HL-60 (cell line): ENCODE measurements at regions not wholly inside any gene's neighbourhood (a gene's known extent, or its start where the extent isn't known, plus 50 kb on each side); places are given as distances from the start of the nearest gene placed in this dataset.

Experiments
- DNase-seq, 2 experiments: peaks; one replicate each; pipeline ENCODE4 v3.0.0-alpha.2; 2010 to 2020; ENCODE audit warnings: low read depth in 1 of 2, low spot score in 1 of 2
- H3K27ac ChIP-seq: fragments of 250-450 bp; sonication (Bioruptor Pico); replicated peaks from 2 replicates; pipeline ENCODE4 v1.5.1; 2020; ENCODE audit warnings: mild to moderate bottlenecking, moderate library complexity
- H3K27me3 ChIP-seq: fragments of 250-450 bp; sonication (Bioruptor Pico); 2 replicates; pipeline ENCODE4 v1.5.1; 2021; ENCODE audit warnings: mild to moderate bottlenecking, moderate library complexity; ENCODE audit not compliant: insufficient read depth, poor library complexity, severe bottlenecking
- H3K4me3 ChIP-seq: replicated peaks from 2 replicates; pipeline ENCODE4 v1.5.1; 2011; ENCODE audit warnings: mild to moderate bottlenecking, control low read depth, low read length; ENCODE audit not compliant: insufficient read depth
- GABPA ChIP-seq: IDR thresholded peaks from 2 replicates; pipeline ENCODE4 v1.6.1; 2012; ENCODE audit warnings: low read depth
- POLR2AphosphoS5 ChIP-seq: IDR thresholded peaks from 2 replicates; pipeline ENCODE4 v1.6.1; 2012; ENCODE audit warnings: low read depth
- REST ChIP-seq: IDR thresholded peaks from 2 replicates; pipeline ENCODE4 v1.6.1; 2012; ENCODE audit warnings: low read depth; ENCODE audit not compliant: insufficient replicate concordance
- SPI1 ChIP-seq: IDR thresholded peaks from 2 replicates; pipeline ENCODE4 v1.6.1; 2012; ENCODE audit warnings: low read depth, mild to moderate bottlenecking, borderline replicate concordance
- TF ChIP-seq, protein P1 (sequence below): IDR thresholded peaks from one replicate; pipeline ENCODE4 v1.5.1; 2011; ENCODE audit warnings: low read length, control low read depth, inconsistent platforms; ENCODE audit not compliant: insufficient read depth

DNA sequence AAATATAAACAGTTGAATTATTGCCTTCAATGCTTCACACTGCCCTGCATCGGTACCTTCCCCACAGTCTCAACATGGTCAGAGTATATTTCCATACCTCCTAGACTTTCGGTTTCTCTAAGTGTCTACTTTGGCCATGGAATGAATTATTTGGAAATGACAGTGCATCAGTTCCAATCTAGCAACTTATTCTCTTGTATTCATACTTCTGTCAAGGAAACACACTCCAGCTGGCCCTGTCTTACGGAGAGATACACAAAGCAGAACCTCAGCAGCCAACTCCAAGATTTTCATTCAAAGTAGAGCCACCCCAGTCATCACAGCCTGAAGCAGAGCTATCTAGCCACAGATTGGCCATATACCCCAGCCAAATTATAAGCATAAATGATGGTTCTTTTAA, 518.4 kb upstream of the UBE2E2 start:
- Histone ChIP-seq H3K4me3 (no peak overlapping the region), H3K27ac (no peak overlapping the region), H3K27me3 (no peaks in the 10 kb centered on the region)
- TF ChIP-seq SPI1, result no peak
- TF ChIP-seq POLR2AphosphoS5, result no peak
- TF ChIP-seq, protein P1, sequence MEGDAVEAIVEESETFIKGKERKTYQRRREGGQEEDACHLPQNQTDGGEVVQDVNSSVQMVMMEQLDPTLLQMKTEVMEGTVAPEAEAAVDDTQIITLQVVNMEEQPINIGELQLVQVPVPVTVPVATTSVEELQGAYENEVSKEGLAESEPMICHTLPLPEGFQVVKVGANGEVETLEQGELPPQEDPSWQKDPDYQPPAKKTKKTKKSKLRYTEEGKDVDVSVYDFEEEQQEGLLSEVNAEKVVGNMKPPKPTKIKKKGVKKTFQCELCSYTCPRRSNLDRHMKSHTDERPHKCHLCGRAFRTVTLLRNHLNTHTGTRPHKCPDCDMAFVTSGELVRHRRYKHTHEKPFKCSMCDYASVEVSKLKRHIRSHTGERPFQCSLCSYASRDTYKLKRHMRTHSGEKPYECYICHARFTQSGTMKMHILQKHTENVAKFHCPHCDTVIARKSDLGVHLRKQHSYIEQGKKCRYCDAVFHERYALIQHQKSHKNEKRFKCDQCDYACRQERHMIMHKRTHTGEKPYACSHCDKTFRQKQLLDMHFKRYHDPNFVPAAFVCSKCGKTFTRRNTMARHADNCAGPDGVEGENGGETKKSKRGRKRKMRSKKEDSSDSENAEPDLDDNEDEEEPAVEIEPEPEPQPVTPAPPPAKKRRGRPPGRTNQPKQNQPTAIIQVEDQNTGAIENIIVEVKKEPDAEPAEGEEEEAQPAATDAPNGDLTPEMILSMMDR, result no peak
- no peak for TF ChIP-seq GABPA
- no peak for TF ChIP-seq REST
- no peak for DNase-seq

GRCh38 chr3:22685597-22685996, 517.5 kb upstream of the UBE2E2 start:
- no peak overlapping the region for H3K4me3 ChIP-seq
- no peaks in the 10 kb centered on the region for H3K27me3 ChIP-seq
- no peak for DNase-seq
- TF ChIP-seq GABPA (no peak), SPI1 (no peak), POLR2AphosphoS5 (no peak), REST (no peak)
- TF ChIP-seq, protein P1, result no peak
- no peak overlapping the region for H3K27ac ChIP-seq

DNA sequence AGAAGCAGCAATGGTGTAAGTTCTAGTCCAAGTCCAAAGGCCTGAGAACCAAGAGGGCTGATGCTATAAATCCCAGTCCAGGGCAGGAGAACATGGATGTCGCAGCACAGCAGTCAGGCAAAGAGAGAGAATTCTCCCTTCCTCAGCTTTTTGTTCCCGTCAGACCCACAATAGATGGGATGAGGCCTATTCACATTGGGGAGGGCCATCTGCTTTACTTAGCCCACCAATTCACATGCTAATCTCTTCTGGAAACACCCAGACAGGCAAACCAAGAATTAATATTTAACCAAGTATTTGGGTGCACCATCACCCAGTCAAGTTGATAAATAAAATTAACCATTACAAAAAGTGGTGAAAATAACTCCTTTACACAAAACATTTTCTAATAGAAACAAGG, 511.7 kb upstream of the UBE2E2 start:
- TF ChIP-seq, protein P1, result no peak
- no peak for TF ChIP-seq REST
- no peak for TF ChIP-seq SPI1
- TF ChIP-seq GABPA, result no peak
- no peak for TF ChIP-seq POLR2AphosphoS5
- no peaks in the 10 kb centered on the region for H3K27me3 ChIP-seq
- DNase-seq, result no peak
- H3K4me3 ChIP-seq, result no peak overlapping the region
- no peak overlapping the region for H3K27ac ChIP-seq
